ENCODE measurements at regions not wholly inside any gene's neighbourhood (a gene's known extent, or its start where the extent isn't known, plus 50 kb on each side); places are given as distances from the start of the nearest gene placed in this dataset.
A peak's percentile ranks its signal among the peaks of the same experiment; 100 is the strongest.

GRCh38 chrX:118167361-118167760 lies 50.8 kb upstream of the KLHL13 start:
- no peak for DNase-seq (ENCODE audit: low read depth)

- DNase-seq (ENCODE audit: low read depth), result no peak
Observed at GRCh38 chrX:118171356-118171755, 54.7 kb upstream of the KLHL13 start.

GRCh38 chrX:118174516-118175098 lies 58.0 kb upstream of the KLHL13 start:
- no peak for DNase-seq (ENCODE audit: low read depth)

GRCh38 chrX:118177708-118178107 lies 61.1 kb upstream of the KLHL13 start:
- DNase-seq (ENCODE audit: low read depth), result no peak

GRCh38 chrX:118178450-118178849 lies 61.8 kb upstream of the KLHL13 start:
- DNase-seq (ENCODE audit: low read depth), result no peak

- no peak for DNase-seq (ENCODE audit: low read depth)
Observed at GRCh38 chrX:118179161-118179560, 62.6 kb upstream of the KLHL13 start.

GRCh38 chrX:118179718-118180117 lies 63.1 kb upstream of the KLHL13 start:
- DNase-seq (ENCODE audit: low read depth), result no peak

GRCh38 chrX:118181030-118181429 lies 64.4 kb upstream of the KLHL13 start:
- DNase-seq (ENCODE audit: low read depth), result no peak

- DNase-seq (ENCODE audit: low read depth), result no peak
Observed at GRCh38 chrX:118182025-118182424, 65.4 kb upstream of the KLHL13 start.

GRCh38 chrX:118182681-118183080 lies 66.1 kb upstream of the KLHL13 start:
- DNase-seq (ENCODE audit: low read depth), result no peak

GRCh38 chrX:118183606-118184005 lies 67.0 kb upstream of the KLHL13 start:
- no peak for DNase-seq (ENCODE audit: low read depth)

- DNase-seq (ENCODE audit: low read depth), result no peak
Observed at GRCh38 chrX:118187100-118187499, 70.5 kb upstream of the KLHL13 start.

GRCh38 chrX:118189000-118189399 lies 72.4 kb upstream of the KLHL13 start:
- DNase-seq (ENCODE audit: low read depth), result no peak

- no peak for DNase-seq (ENCODE audit: low read depth)
Observed at GRCh38 chrX:118189628-118190027, 73.0 kb upstream of the KLHL13 start.

GRCh38 chrX:118197730-118198129 lies 81.1 kb upstream of the KLHL13 start:
- DNase-seq (ENCODE audit: low read depth), result no peak

- no peak for DNase-seq (ENCODE audit: low read depth)
Observed at GRCh38 chrX:118198577-118198976, 82.0 kb upstream of the KLHL13 start.

- no peak for DNase-seq (ENCODE audit: low read depth)
Observed at GRCh38 chrX:118199997-118200396, 83.4 kb upstream of the KLHL13 start.

GRCh38 chrX:118205421-118206395 lies 89.1 kb upstream of the KLHL13 start:
- DNase-seq (ENCODE audit: low read depth), result peak; percentile 38

GRCh38 chrX:118207831-118208453 lies 91.3 kb upstream of the KLHL13 start:
- DNase-seq (ENCODE audit: low read depth), result no peak

GRCh38 chrX:118208481-118208880 lies 91.9 kb upstream of the KLHL13 start:
- DNase-seq (ENCODE audit: low read depth), result no peak

- no peak for DNase-seq (ENCODE audit: low read depth)
Observed at GRCh38 chrX:118211891-118212816, 95.5 kb upstream of the KLHL13 start.

- DNase-seq (ENCODE audit: low read depth), result no peak
Observed at GRCh38 chrX:118212817-118213183, 96.2 kb upstream of the KLHL13 start.
